Hindlimb muscle (tissue), 1 donor: ENCODE measurements at regions not wholly inside any gene's neighbourhood (a gene's known extent, or its start where the extent isn't known, plus 50 kb on each side); places are given as distances from the start of the nearest gene placed in this dataset.
A peak's percentile ranks its signal among the peaks of the same experiment; 100 is the strongest.

Experiments
- DNase-seq: peaks from one replicate; pipeline ENCODE4 v3.0.0-alpha.2; 2013

GRCh38 chr12:65630555-65630954 lies 193.7 kb upstream of the HMGA2 start:
- no peak for DNase-seq

GRCh38 chr12:65631621-65632111 lies 192.6 kb upstream of the HMGA2 start:
- no peak for DNase-seq

GRCh38 chr12:65632131-65632855 lies 192.0 kb upstream of the HMGA2 start:
- peak; percentile 11 for DNase-seq

- DNase-seq = no peak
Measured at GRCh38 chr12:65634061-65634460, 190.2 kb upstream of the HMGA2 start.

GRCh38 chr12:65634626-65635331 lies 189.5 kb upstream of the HMGA2 start:
- DNase-seq = no peak

GRCh38 chr12:65636436-65636835 lies 187.8 kb upstream of the HMGA2 start:
- DNase-seq = no peak

- no peak for DNase-seq
Measured at GRCh38 chr12:65637150-65637549, 187.1 kb upstream of the HMGA2 start.

- no peak for DNase-seq
Measured at GRCh38 chr12:65637774-65638173, 186.5 kb upstream of the HMGA2 start.

- DNase-seq = no peak
Measured at GRCh38 chr12:65638324-65638723, 186.0 kb upstream of the HMGA2 start.

GRCh38 chr12:65640489-65640901 lies 183.8 kb upstream of the HMGA2 start:
- no peak for DNase-seq

- no peak for DNase-seq
Measured at GRCh38 chr12:65642061-65642661, 182.1 kb upstream of the HMGA2 start.

GRCh38 chr12:65643171-65643570 lies 181.1 kb upstream of the HMGA2 start:
- DNase-seq = no peak

GRCh38 chr12:65643595-65644386 lies 180.5 kb upstream of the HMGA2 start:
- DNase-seq = no peak

- DNase-seq = no peak
Measured at GRCh38 chr12:65646127-65646643, 178.1 kb upstream of the HMGA2 start.

- no peak for DNase-seq
Measured at GRCh38 chr12:65647074-65647473, 177.2 kb upstream of the HMGA2 start.

- DNase-seq = no peak
Measured at GRCh38 chr12:65648461-65648860, 175.8 kb upstream of the HMGA2 start.

- no peak for DNase-seq
Measured at GRCh38 chr12:65649126-65649525, 175.2 kb upstream of the HMGA2 start.

GRCh38 chr12:65651060-65651459 lies 173.2 kb upstream of the HMGA2 start:
- no peak for DNase-seq

- no peak for DNase-seq
Measured at GRCh38 chr12:65653321-65653720, 171.0 kb upstream of the HMGA2 start.

GRCh38 chr12:65653946-65654629 lies 170.2 kb upstream of the HMGA2 start:
- DNase-seq = no peak

GRCh38 chr12:65655074-65655493 lies 169.2 kb upstream of the HMGA2 start:
- no peak for DNase-seq
